Osteoblast (primary cell): ENCODE measurements at regions not wholly inside any gene's neighbourhood (a gene's known extent, or its start where the extent isn't known, plus 50 kb on each side); places are given as distances from the start of the nearest gene placed in this dataset.

Experiments
- DNase-seq: peaks from one replicate; pipeline ENCODE4 v3.0.0; 2011; ENCODE audit warnings: low spot score, mixed read lengths; ENCODE audit not compliant: insufficient read length; ENCODE audit errors: missing footprints
- H2AFZ ChIP-seq: 2 replicates; pipeline ENCODE4 v1.6.0; 2011; ENCODE audit warnings: mild to moderate bottlenecking, low read length
- H3K27ac ChIP-seq: 2 replicates; pipeline ENCODE4 v1.5.1; 2011; ENCODE audit warnings: mild to moderate bottlenecking, low read depth, low read length, moderate library complexity
- H3K27me3 ChIP-seq: 2 replicates; pipeline ENCODE4 v1.6.0; 2012; ENCODE audit warnings: mild to moderate bottlenecking, control low read depth, inconsistent platforms, low read length, moderate library complexity; ENCODE audit not compliant: insufficient read depth
- H3K36me3 ChIP-seq: 2 replicates; pipeline ENCODE4 v1.5.1; 2011; ENCODE audit warnings: mild to moderate bottlenecking, low read length, control low read depth, moderate library complexity; ENCODE audit not compliant: insufficient read depth
- H3K4me1 ChIP-seq: 2 replicates; pipeline ENCODE4 v1.5.1; 2011; ENCODE audit warnings: mild to moderate bottlenecking, low read length, control low read depth, moderate library complexity; ENCODE audit not compliant: insufficient read depth
- H3K4me2 ChIP-seq: 2 replicates; pipeline ENCODE4 v1.6.0; 2011; ENCODE audit warnings: mild to moderate bottlenecking, low read length; ENCODE audit not compliant: insufficient read depth
- H3K4me3 ChIP-seq: fragments of 200-600 bp; sonication (generic); 3 replicates; pipeline ENCODE4 v1.5.1; 2012; ENCODE audit warnings: mild to moderate bottlenecking, low read length, inconsistent platforms; ENCODE audit not compliant: insufficient read depth
- H3K79me2 ChIP-seq: 2 replicates; pipeline ENCODE4 v1.6.0; 2012; ENCODE audit warnings: mild to moderate bottlenecking, low read length, control low read depth, inconsistent platforms; ENCODE audit not compliant: insufficient read depth
- H3K9me3 ChIP-seq: 2 replicates; pipeline ENCODE4 v1.5.1; 2011; ENCODE audit warnings: low read depth, low read length, control low read depth
- H4K20me1 ChIP-seq: 2 replicates; pipeline ENCODE4 v1.6.0; 2012; ENCODE audit warnings: mild to moderate bottlenecking, low read length, control low read depth; ENCODE audit not compliant: insufficient read depth
- TF ChIP-seq, protein P1 (sequence below): IDR thresholded peaks from 2 replicates; pipeline ENCODE4 v1.5.1; 2011; ENCODE audit warnings: mild to moderate bottlenecking, low read depth, low read length, moderate library complexity; ENCODE audit errors: extremely low read depth

DNA sequence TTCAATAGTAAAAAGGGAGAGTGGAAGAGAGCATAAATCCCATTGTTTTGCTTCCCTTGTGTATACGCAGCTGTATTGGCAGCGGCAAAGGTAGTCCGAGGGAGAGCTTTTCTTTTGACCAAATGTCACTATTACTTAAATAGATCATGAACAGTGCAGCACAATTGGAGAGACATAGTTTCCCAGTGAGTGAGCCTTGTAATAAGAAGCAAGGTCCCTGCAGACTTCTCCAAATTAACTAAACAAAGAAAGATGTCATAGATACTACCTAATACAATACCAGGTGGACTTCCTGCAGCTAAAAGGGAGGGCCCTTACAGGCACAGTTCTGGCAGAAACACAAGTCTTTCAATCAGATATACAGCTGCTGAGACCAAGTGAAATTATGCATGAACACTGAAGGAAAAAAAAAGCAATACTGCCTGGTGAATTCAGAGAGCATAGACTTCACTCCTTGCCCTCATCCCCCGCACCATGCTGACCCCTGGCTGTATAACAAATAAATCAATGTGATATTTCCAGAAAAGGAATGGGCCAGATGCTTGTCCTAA lies 404.7 kb upstream of the CDH2 start:
- Histone ChIP-seq H3K4me2 (no peak overlapping the region), H3K9me3 (no peaks in the 10 kb centered on the region), H3K79me2 (no peaks in the 10 kb centered on the region), H3K36me3 (no peaks in the 10 kb centered on the region), H2AFZ (no peak overlapping the region), H3K27me3 (no peaks in the 10 kb centered on the region), H3K4me3 (no peak overlapping the region), H4K20me1 (no peaks in the 10 kb centered on the region), H3K27ac (no peak overlapping the region), H3K4me1 (peaks cover 10% of the 10 kb centered on the region)
- TF ChIP-seq, protein P1, sequence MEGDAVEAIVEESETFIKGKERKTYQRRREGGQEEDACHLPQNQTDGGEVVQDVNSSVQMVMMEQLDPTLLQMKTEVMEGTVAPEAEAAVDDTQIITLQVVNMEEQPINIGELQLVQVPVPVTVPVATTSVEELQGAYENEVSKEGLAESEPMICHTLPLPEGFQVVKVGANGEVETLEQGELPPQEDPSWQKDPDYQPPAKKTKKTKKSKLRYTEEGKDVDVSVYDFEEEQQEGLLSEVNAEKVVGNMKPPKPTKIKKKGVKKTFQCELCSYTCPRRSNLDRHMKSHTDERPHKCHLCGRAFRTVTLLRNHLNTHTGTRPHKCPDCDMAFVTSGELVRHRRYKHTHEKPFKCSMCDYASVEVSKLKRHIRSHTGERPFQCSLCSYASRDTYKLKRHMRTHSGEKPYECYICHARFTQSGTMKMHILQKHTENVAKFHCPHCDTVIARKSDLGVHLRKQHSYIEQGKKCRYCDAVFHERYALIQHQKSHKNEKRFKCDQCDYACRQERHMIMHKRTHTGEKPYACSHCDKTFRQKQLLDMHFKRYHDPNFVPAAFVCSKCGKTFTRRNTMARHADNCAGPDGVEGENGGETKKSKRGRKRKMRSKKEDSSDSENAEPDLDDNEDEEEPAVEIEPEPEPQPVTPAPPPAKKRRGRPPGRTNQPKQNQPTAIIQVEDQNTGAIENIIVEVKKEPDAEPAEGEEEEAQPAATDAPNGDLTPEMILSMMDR = no peak
- DNase-seq = no peak

- Histone ChIP-seq H3K36me3 (no peaks in the 10 kb centered on the region), H3K4me3 (no peak overlapping the region), H2AFZ (no peak overlapping the region), H4K20me1 (no peaks in the 10 kb centered on the region), H3K27ac (no peak overlapping the region), H3K9me3 (no peaks in the 10 kb centered on the region), H3K4me2 (no peak overlapping the region), H3K79me2 (no peaks in the 10 kb centered on the region), H3K27me3 (no peaks in the 10 kb centered on the region), H3K4me1 (no peaks in the 10 kb centered on the region)
- DNase-seq = peak; percentile 2
- TF ChIP-seq, protein P1 = no peak
Measured at GRCh38 chr18:28576941-28577340, 400.0 kb upstream of the CDH2 start.

- no peaks in the 10 kb centered on the region for H3K4me1 ChIP-seq
- H3K9me3 ChIP-seq = no peaks in the 10 kb centered on the region
- no peaks in the 10 kb centered on the region for H3K36me3 ChIP-seq
- TF ChIP-seq, protein P1 = no peak
- H3K27me3 ChIP-seq = no peaks in the 10 kb centered on the region
- no peak overlapping the region for H3K27ac ChIP-seq
- H3K4me3 ChIP-seq = no peak overlapping the region
- no peak overlapping the region for H3K4me2 ChIP-seq
- DNase-seq = no peak
- no peak overlapping the region for H2AFZ ChIP-seq
- H3K79me2 ChIP-seq = no peaks in the 10 kb centered on the region
- no peaks in the 10 kb centered on the region for H4K20me1 ChIP-seq
Measured at GRCh38 chr18:28575123-28575522, 398.2 kb upstream of the CDH2 start.

DNA sequence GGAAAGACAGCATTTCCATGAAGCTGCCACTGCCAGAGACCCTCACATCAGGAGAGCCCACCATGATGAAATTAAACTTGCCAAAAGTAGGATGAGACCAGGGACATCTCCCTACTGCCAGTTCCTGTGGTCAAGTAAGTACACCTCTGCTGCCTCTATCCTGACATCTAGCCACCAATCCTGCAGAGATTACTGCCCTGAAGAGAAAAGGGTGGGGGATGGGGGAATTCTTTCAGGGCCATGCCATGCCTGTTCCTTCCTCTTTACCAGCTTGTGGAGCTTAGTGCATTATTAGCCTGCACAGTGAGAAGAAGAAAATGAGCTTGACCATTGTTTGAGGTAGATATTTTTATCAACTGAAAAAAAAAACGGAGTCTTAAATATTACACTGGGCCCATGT lies 397.2 kb upstream of the CDH2 start:
- no peak for DNase-seq
- Histone ChIP-seq H3K36me3 (no peaks in the 10 kb centered on the region), H3K27me3 (no peaks in the 10 kb centered on the region), H3K4me1 (no peaks in the 10 kb centered on the region), H3K4me2 (no peak overlapping the region), H3K9me3 (no peaks in the 10 kb centered on the region), H3K4me3 (no peak overlapping the region), H4K20me1 (no peaks in the 10 kb centered on the region), H3K79me2 (no peaks in the 10 kb centered on the region), H2AFZ (no peak overlapping the region), H3K27ac (no peak overlapping the region)
- TF ChIP-seq, protein P1 = no peak
